ENCODE measurements at regions not wholly inside any gene's neighbourhood (a gene's known extent, or its start where the extent isn't known, plus 50 kb on each side); places are given as distances from the start of the nearest gene placed in this dataset.

GRCh38 chr10:120285408-120285807 lies 171.6 kb upstream of the PLPP4 start:
- no peak for TF ChIP-seq CTCF (IDR thresholded peaks at IDR 0.05; ENCODE audit: low read depth, low read length)

GRCh38 chr10:120286280-120286679 lies 170.7 kb upstream of the PLPP4 start:
- TF ChIP-seq CTCF (IDR thresholded peaks at IDR 0.05; ENCODE audit: low read depth, low read length), result no peak
- Histone ChIP-seq H3K27ac (no peak overlapping the region), H3K4me1 (ENCODE audit: low read depth) (no peaks in the 10 kb centered on the region), H3K36me3 (no peaks in the 10 kb centered on the region), H3K4me3 (no peak overlapping the region), H3K9me3 (ENCODE audit: low read depth) (no peaks in the 10 kb centered on the region), H3K27me3 (no peaks in the 10 kb centered on the region)
- no peak for DNase-seq (ENCODE audit: low read depth in 1 of 2, low spot score in 1 of 2)

More at GRCh38 chr10:120285408-120285807, 171.6 kb upstream of the PLPP4 start:
- no peak overlapping the region for H3K27ac ChIP-seq
- no peaks in the 10 kb centered on the region for H3K4me1 ChIP-seq (ENCODE audit: low read depth)
- DNase-seq (ENCODE audit: low read depth in 1 of 2, low spot score in 1 of 2), result no peak
- H3K9me3 ChIP-seq (ENCODE audit: low read depth), result no peaks in the 10 kb centered on the region
- H3K27me3 ChIP-seq, result no peaks in the 10 kb centered on the region
- no peak overlapping the region for H3K4me3 ChIP-seq
- no peaks in the 10 kb centered on the region for H3K36me3 ChIP-seq

- TF ChIP-seq CTCF (IDR thresholded peaks at IDR 0.05; ENCODE audit: low read depth, low read length), result no peak
- H3K4me3 ChIP-seq, result no peak overlapping the region
- H3K36me3 ChIP-seq, result no peaks in the 10 kb centered on the region
- H3K9me3 ChIP-seq (ENCODE audit: low read depth), result no peaks in the 10 kb centered on the region
- no peaks in the 10 kb centered on the region for H3K27me3 ChIP-seq
- H3K4me1 ChIP-seq (ENCODE audit: low read depth), result no peaks in the 10 kb centered on the region
- DNase-seq (ENCODE audit: low read depth in 1 of 2, low spot score in 1 of 2), result no peak
- H3K27ac ChIP-seq, result no peak overlapping the region
Measured at GRCh38 chr10:120300513-120300912, 156.5 kb upstream of the PLPP4 start.

GRCh38 chr10:120308589-120308988 lies 148.4 kb upstream of the PLPP4 start:
- H3K27me3 ChIP-seq, result no peaks in the 10 kb centered on the region
- H3K27ac ChIP-seq, result no peak overlapping the region
- H3K4me1 ChIP-seq (ENCODE audit: low read depth), result no peaks in the 10 kb centered on the region
- no peak overlapping the region for H3K4me3 ChIP-seq
- no peak for TF ChIP-seq CTCF (IDR thresholded peaks at IDR 0.05; ENCODE audit: low read depth, low read length)
- H3K36me3 ChIP-seq, result no peaks in the 10 kb centered on the region
- DNase-seq (ENCODE audit: low read depth in 1 of 2, low spot score in 1 of 2), result no peak
- H3K9me3 ChIP-seq (ENCODE audit: low read depth), result no peaks in the 10 kb centered on the region

GRCh38 chr10:120313715-120314114 lies 143.3 kb upstream of the PLPP4 start:
- Histone ChIP-seq H3K27ac (no peak overlapping the region), H3K4me3 (no peak overlapping the region), H3K4me1 (ENCODE audit: low read depth) (peaks cover 5% of the 10 kb centered on the region), H3K36me3 (no peaks in the 10 kb centered on the region), H3K9me3 (ENCODE audit: low read depth) (no peaks in the 10 kb centered on the region), H3K27me3 (no peaks in the 10 kb centered on the region)
- no peak for DNase-seq (ENCODE audit: low read depth in 1 of 2, low spot score in 1 of 2)
- no peak for TF ChIP-seq CTCF (IDR thresholded peaks at IDR 0.05; ENCODE audit: low read depth, low read length)

- Histone ChIP-seq H3K36me3 (no peaks in the 10 kb centered on the region), H3K4me3 (no peak overlapping the region), H3K9me3 (ENCODE audit: low read depth) (no peaks in the 10 kb centered on the region), H3K27me3 (no peaks in the 10 kb centered on the region), H3K4me1 (ENCODE audit: low read depth) (peaks cover 5% of the 10 kb centered on the region), H3K27ac (no peak overlapping the region)
- no peak for DNase-seq (ENCODE audit: low read depth in 1 of 2, low spot score in 1 of 2)
- no peak for TF ChIP-seq CTCF (IDR thresholded peaks at IDR 0.05; ENCODE audit: low read depth, low read length)
Measured at GRCh38 chr10:120314442-120314841, 142.6 kb upstream of the PLPP4 start.

Measured in cardiac muscle cell (in vitro differentiated cells and primary cell).